MCF 10A (cell line): ENCODE measurements at regions not wholly inside any gene's neighbourhood (a gene's known extent, or its start where the extent isn't known, plus 50 kb on each side); places are given as distances from the start of the nearest gene placed in this dataset.

Experiments
- BruUV-seq: library from RNA; stranded (reverse); fragments of 400-500 nt; replicated peaks from 2 replicates; lab custom pipeline; 2021; lab: Mats Ljungman, UMichigan
- CTCF ChIA-PET: fragments of 300-600 bp; sonication (Branson Sonifier 250); formaldehyde crosslinking; extraction: SDS; loops from one replicate; lab custom pipeline; 2021; ENCODE audit warnings: antibody characterized with exemption, inconsistent platforms; lab: Yijun Ruan, JAX
- POLR2A ChIA-PET: fragments of 300-600, 350-650 bp; sonication (Branson Sonifier 250); formaldehyde crosslinking; extraction: SDS; loops from one replicate; lab custom pipeline; 2020; ENCODE audit warnings: antibody characterized with exemption, inconsistent platforms; lab: Yijun Ruan, JAX
- DNase-seq: peaks from one replicate; pipeline ENCODE4 v3.0.0-alpha.2; 2018; ENCODE audit not compliant: unreplicated experiment
- H3K27ac Mint-ChIP-seq: one replicate; pipeline ENCODE4 v1.8.0; 2022; ENCODE audit warnings: mild to moderate bottlenecking, low read depth, mixed read lengths; ENCODE audit not compliant: unreplicated experiment
- H3K27me3 Mint-ChIP-seq: one replicate; pipeline ENCODE4 v1.8.0; 2022; ENCODE audit warnings: mixed read lengths; ENCODE audit not compliant: insufficient read depth, unreplicated experiment
- H3K36me3 Mint-ChIP-seq: one replicate; pipeline ENCODE4 v1.8.0; 2022; ENCODE audit warnings: mild to moderate bottlenecking, moderate library complexity, mixed read lengths; ENCODE audit not compliant: insufficient read depth, unreplicated experiment
- H3K4me1 Mint-ChIP-seq: one replicate; pipeline ENCODE4 v1.8.0; 2022; ENCODE audit warnings: mixed read lengths; ENCODE audit not compliant: insufficient read depth, unreplicated experiment
- H3K4me3 Mint-ChIP-seq: one replicate; pipeline ENCODE4 v1.8.0; 2022; ENCODE audit warnings: mild to moderate bottlenecking, moderate library complexity, mixed read lengths; ENCODE audit not compliant: unreplicated experiment
- H3K9me3 Mint-ChIP-seq: one replicate; pipeline ENCODE4 v1.8.0; 2022; ENCODE audit warnings: mixed read lengths; ENCODE audit not compliant: unreplicated experiment
- CTCF ChIP-seq: fragments of 200-600 bp; IDR thresholded peaks from one replicate; pipeline ENCODE4 v1.8.0; 2022; ENCODE audit warnings: antibody characterized with exemption, mild to moderate bottlenecking; ENCODE audit not compliant: unreplicated experiment
- intact Hi-C: fragments of 100-400 bp; cut with micrococcal nuclease; formaldehyde crosslinking; loops from 2 replicates; pipeline ENCODE4 v1.14.1; 2022

- CTCF ChIA-PET = no interaction called here
- BruUV-seq = no TSS peak
- POLR2A ChIA-PET = no interaction called here
- TF ChIP-seq CTCF = no peak
- Mint-ChIP-seq H3K4me3 (no peak overlapping the region), H3K36me3 (no peaks in the 10 kb centered on the region), H3K4me1 (no peaks in the 10 kb centered on the region), H3K27me3 (no peaks in the 10 kb centered on the region), H3K27ac (no peak overlapping the region), H3K9me3 (no peaks in the 10 kb centered on the region)
- DNase-seq = no peak
- intact Hi-C loops = no loop called here
Observed at GRCh38 chr4:19722404-19722803, 529.3 kb upstream of the SLIT2 start.

DNA sequence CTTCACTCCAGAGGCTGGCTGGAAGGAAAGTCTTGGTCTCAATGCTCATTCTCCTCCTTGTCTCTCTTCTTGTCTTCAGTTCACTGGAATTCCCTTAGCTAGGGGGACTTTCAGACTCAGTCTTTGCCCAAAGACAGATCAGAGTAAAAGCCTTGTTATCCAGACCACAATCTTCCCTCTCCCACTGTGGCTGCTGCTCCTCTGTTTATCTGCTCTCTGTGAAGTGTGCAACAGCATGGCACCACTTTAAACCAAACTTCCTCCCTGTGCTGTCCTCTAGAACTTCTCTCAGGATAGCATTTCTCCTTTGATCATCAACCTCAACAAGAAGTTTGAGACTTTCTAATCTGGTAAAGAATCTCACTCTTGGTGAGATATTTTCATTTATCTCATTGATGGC, 530.1 kb upstream of the SLIT2 start:
- no peaks in the 10 kb centered on the region for H3K27me3 Mint-ChIP-seq
- no peak overlapping the region for H3K4me3 Mint-ChIP-seq
- POLR2A ChIA-PET = no interaction called here
- intact Hi-C loops = no loop called here
- CTCF ChIA-PET = no interaction called here
- no peaks in the 10 kb centered on the region for H3K36me3 Mint-ChIP-seq
- no peak for TF ChIP-seq CTCF
- H3K9me3 Mint-ChIP-seq = no peaks in the 10 kb centered on the region
- no peak for DNase-seq
- no TSS peak for BruUV-seq
- H3K4me1 Mint-ChIP-seq = no peaks in the 10 kb centered on the region
- no peak overlapping the region for H3K27ac Mint-ChIP-seq

DNA sequence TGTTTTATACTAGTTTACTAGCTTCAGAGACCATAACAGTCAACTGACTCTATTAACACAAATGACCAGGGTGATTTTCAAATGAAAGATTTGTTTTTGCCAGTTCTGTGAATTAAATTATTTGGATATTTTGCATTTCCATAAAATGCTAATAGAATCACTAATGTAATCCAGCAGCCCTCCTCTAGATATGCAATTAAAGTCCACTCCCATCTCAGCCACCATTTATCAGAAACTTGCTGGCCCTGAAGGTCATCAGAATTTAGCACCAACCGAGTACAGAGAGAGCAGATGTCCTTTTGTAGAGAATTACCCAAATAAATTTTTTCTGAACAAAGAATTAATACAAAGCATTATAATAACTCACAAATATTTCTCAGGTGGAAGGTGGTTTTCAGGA, 531.1 kb upstream of the SLIT2 start:
- POLR2A ChIA-PET = no interaction called here
- no peaks in the 10 kb centered on the region for H3K36me3 Mint-ChIP-seq
- no peak for DNase-seq

GRCh38 chr4:19720190-19720589, 531.5 kb upstream of the SLIT2 start:
- H3K4me1 Mint-ChIP-seq = no peaks in the 10 kb centered on the region
- ChIA-PET CTCF (no interaction called here), POLR2A (interaction anchor here (0.6 kb wide), 1 partner anchor 456 kb away, joined by 3 read pairs; no protein-coding TSS in a partner anchor)
- no TSS peak for BruUV-seq
- no peak for TF ChIP-seq CTCF
- H3K4me3 Mint-ChIP-seq = no peak overlapping the region
- H3K9me3 Mint-ChIP-seq = no peaks in the 10 kb centered on the region
- no peaks in the 10 kb centered on the region for H3K27me3 Mint-ChIP-seq
- intact Hi-C loops = no loop called here
- DNase-seq = no peak
- no peak overlapping the region for H3K27ac Mint-ChIP-seq
- no peaks in the 10 kb centered on the region for H3K36me3 Mint-ChIP-seq

More for the DNA sequence above, 531.1 kb upstream of the SLIT2 start:
- no TSS peak for BruUV-seq
- H3K27me3 Mint-ChIP-seq = no peaks in the 10 kb centered on the region
- no peaks in the 10 kb centered on the region for H3K9me3 Mint-ChIP-seq
- no peak overlapping the region for H3K27ac Mint-ChIP-seq
- intact Hi-C loops = no loop called here
- CTCF ChIA-PET = no interaction called here
- TF ChIP-seq CTCF = no peak
- H3K4me1 Mint-ChIP-seq = no peaks in the 10 kb centered on the region
- no peak overlapping the region for H3K4me3 Mint-ChIP-seq
